Spinal cord (tissue), 9 donors: ENCODE measurements at regions not wholly inside any gene's neighbourhood (a gene's known extent, or its start where the extent isn't known, plus 50 kb on each side); places are given as distances from the start of the nearest gene placed in this dataset.
"Not testable (repeated sequence)": the region's sequence is repeated elsewhere in the genome, so short reads cannot be mapped to it uniquely, and the experiment has no call there.

Experiments used
- DNase-seq, 6 donors: peaks; one replicate each; pipeline versions ENCODE4 v3.0.0 to v3.0.0-alpha.2; 2013 to 2015; ENCODE audit warnings: low spot score in 6 of 6, low read depth in 4 of 6
- H3K27ac ChIP-seq: one replicate; pipeline ENCODE4 v1.5.1; 2013; ENCODE audit warnings: low read depth, low read length, control low read depth
- H3K27me3 ChIP-seq: one replicate; pipeline ENCODE4 v1.6.1; 2013; ENCODE audit warnings: low read length; ENCODE audit not compliant: control insufficient read depth, insufficient read depth
- H3K36me3 ChIP-seq: one replicate; pipeline ENCODE4 v1.6.1; 2013; ENCODE audit warnings: low read length; ENCODE audit not compliant: control insufficient read depth, insufficient read depth
- H3K4me1 ChIP-seq: one replicate; pipeline ENCODE4 v1.6.1; 2013; ENCODE audit warnings: low read length; ENCODE audit not compliant: control insufficient read depth, insufficient read depth
- H3K4me3 ChIP-seq: one replicate; pipeline ENCODE4 v1.5.1; 2013; ENCODE audit warnings: low read depth, low read length, control low read depth
- H3K9me3 ChIP-seq: one replicate; pipeline ENCODE4 v1.6.1; 2013; ENCODE audit warnings: low read length; ENCODE audit not compliant: control insufficient read depth, insufficient read depth
- WGBS: methylation state at CpG from one replicate; pipeline ENCODE4 v1.1.5; 2013; ENCODE audit warnings: missing lambda C conversion rate; ENCODE audit not compliant: insufficient coverage; 5-methylcytosine and 5-hydroxymethylcytosine counted together
- donor health status: healthy.

DNA sequence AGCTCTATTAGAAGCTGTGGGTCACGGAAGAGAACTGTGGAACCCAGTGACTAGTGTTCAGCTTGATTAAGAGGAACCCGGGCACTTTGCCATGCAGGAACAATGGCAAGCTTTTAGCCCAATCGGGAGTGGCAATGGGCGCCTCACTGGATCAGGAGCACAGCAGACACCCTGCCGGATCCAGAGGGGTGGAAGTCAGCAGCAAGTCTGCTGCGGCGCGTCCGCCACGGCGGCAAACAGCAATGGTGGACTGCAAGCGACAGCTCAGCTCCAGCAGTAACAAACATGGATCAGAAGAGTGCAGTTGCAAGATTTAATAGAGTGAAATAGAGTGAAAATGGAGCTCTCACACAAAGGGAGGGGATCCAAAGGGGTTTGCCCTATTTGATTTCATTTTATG lies 220.8 kb upstream of the EPHA3 start:
- 95% methylated on average over 12 of the region's 12 CpGs for WGBS
- H3K27ac ChIP-seq, H3K4me1 ChIP-seq, H3K36me3 ChIP-seq, H3K27me3 ChIP-seq, H3K9me3 ChIP-seq, DNase-seq, H3K4me3 ChIP-seq: not testable (repeated sequence)

- H3K27ac ChIP-seq: no peak overlapping the region
- no peak for DNase-seq
- no peaks in the 10 kb centered on the region for H3K27me3 ChIP-seq
- H3K36me3 ChIP-seq: no peaks in the 10 kb centered on the region
- H3K4me1 ChIP-seq: no peaks in the 10 kb centered on the region
- H3K9me3 ChIP-seq: no peaks in the 10 kb centered on the region
- no peak overlapping the region for H3K4me3 ChIP-seq
- WGBS: no CpG with 5 or more reads among the region's 1 CpG
Observed at GRCh38 chr3:88896026-88896425, 211.4 kb upstream of the EPHA3 start.

- H3K4me1 ChIP-seq: peaks cover 3% of the 10 kb centered on the region
- no peaks in the 10 kb centered on the region for H3K9me3 ChIP-seq
- DNase-seq: peak in 3 of 6 donors; percentile 15 to 78 (median 61)
- H3K27ac ChIP-seq: no peak overlapping the region
- no peak overlapping the region for H3K4me3 ChIP-seq
- no peaks in the 10 kb centered on the region for H3K27me3 ChIP-seq
- no peaks in the 10 kb centered on the region for H3K36me3 ChIP-seq
- no CpG with 5 or more reads among the region's 3 CpGs for WGBS
Observed at GRCh38 chr3:88912294-88912877, 195.0 kb upstream of the EPHA3 start.

DNA sequence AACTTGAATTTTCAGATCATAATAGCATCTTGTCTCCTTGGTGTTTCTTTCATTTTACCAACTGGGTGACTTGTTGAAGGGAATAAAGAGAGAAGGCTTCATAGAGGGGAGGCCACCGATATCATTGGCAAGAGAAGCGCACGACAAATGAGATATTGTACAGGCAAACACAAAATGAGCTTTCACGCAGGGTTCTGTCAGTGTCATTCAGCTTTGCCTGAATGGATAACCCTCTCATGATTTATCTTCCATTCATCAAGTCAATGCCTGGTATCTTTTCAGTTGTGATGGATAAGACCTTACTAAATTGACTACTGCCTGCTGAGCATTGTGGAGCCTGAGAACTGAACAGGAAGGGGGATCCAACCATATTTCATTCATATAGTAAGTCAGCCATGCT lies 188.6 kb upstream of the EPHA3 start:
- Histone ChIP-seq H3K4me1 (no peaks in the 10 kb centered on the region), H3K9me3 (no peaks in the 10 kb centered on the region), H3K27me3 (no peaks in the 10 kb centered on the region), H3K4me3 (no peak overlapping the region), H3K27ac (no peak overlapping the region), H3K36me3 (no peaks in the 10 kb centered on the region)
- 0% methylated on average over 1 of the region's 4 CpGs for WGBS
- DNase-seq: peak in 1 of 6 donors; percentile 31

DNA sequence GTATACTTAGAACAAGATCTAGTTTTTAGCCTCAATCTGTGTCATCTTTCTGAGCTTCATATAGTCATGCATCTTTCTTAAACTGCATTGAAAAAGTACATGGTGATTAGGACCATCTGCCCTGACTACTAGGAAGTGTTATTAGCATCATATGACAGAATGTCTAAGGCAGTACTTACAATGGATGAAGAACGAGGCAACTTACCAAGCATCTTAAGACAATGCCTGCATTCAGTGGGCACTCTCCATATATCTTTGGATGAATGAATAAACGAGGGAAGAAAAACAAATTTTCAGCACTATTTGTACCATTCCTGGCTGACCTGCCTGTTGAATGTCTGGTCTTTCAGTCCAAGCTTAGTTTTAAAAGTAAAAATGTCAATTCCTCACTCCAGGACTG lies 185.4 kb upstream of the EPHA3 start:
- Histone ChIP-seq H3K27ac (no peak overlapping the region), H3K36me3 (no peaks in the 10 kb centered on the region), H3K4me3 (no peak overlapping the region), H3K9me3 (no peaks in the 10 kb centered on the region), H3K4me1 (no peaks in the 10 kb centered on the region), H3K27me3 (no peaks in the 10 kb centered on the region)
- no CpG with 5 or more reads among the region's 2 CpGs for WGBS
- DNase-seq: no peak

DNA sequence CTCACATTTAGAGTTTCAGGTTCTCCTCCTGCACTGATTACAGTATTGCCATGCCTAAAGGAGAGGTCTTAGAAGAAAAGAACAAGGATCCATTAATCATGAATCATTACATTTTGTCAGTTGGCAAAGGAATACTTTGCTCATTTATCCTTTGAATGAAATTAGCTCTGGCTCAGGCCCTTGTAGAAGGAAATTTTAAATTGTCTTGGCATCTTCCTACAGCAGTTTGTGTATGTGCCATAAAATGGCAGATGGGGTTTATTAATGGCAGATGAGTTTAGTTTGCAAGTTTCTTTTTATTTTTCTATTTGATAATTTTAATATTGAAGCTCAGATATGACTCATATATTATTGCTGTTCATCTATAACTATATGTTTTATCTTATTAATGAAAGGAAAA lies 181.2 kb upstream of the EPHA3 start:
- no peaks in the 10 kb centered on the region for H3K9me3 ChIP-seq
- peak in 1 of 6 donors; percentile 75 for DNase-seq
- H3K4me1 ChIP-seq: no peaks in the 10 kb centered on the region
- no peaks in the 10 kb centered on the region for H3K27me3 ChIP-seq
- H3K4me3 ChIP-seq: no peak overlapping the region
- H3K36me3 ChIP-seq: no peaks in the 10 kb centered on the region
- no peak overlapping the region for H3K27ac ChIP-seq

- Histone ChIP-seq H3K4me3 (no peak overlapping the region), H3K4me1 (no peaks in the 10 kb centered on the region), H3K36me3 (no peaks in the 10 kb centered on the region), H3K27ac (no peak overlapping the region), H3K27me3 (no peaks in the 10 kb centered on the region), H3K9me3 (no peaks in the 10 kb centered on the region)
- DNase-seq: no peak
- WGBS: no CpG with 5 or more reads among the region's 1 CpG
Observed at GRCh38 chr3:88930611-88931010, 176.8 kb upstream of the EPHA3 start.

GRCh38 chr3:88936831-88937230 lies 170.6 kb upstream of the EPHA3 start:
- WGBS: 60% methylated on average over 1 of the region's 3 CpGs
- DNase-seq: peak in 2 of 6 donors; percentile 63 to 74
- H3K9me3 ChIP-seq: no peaks in the 10 kb centered on the region
- H3K27me3 ChIP-seq: no peaks in the 10 kb centered on the region
- H3K27ac ChIP-seq: no peak overlapping the region
- H3K4me3 ChIP-seq: no peak overlapping the region
- no peaks in the 10 kb centered on the region for H3K4me1 ChIP-seq
- H3K36me3 ChIP-seq: no peaks in the 10 kb centered on the region

DNA sequence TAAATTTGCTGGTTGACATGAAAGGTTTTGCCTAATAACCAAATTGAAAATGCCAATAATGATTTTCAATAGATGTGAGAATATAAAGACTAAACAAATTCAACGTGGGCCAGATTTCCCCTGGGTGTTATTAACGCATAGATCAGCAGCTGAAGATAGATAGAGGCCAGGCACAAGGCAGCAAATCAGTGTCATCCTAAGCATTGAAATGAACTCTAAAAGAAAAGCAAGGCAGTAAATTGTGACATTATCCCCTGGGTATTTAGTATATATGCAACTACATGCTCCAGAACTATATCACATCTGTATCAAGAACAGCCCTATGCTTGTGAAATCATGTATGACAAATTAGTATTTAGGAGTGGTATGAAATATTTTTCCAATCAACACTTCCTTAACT lies 167.1 kb upstream of the EPHA3 start:
- Histone ChIP-seq H3K36me3 (no peaks in the 10 kb centered on the region), H3K4me1 (no peaks in the 10 kb centered on the region), H3K4me3 (no peak overlapping the region), H3K27ac (no peak overlapping the region), H3K9me3 (no peaks in the 10 kb centered on the region), H3K27me3 (no peaks in the 10 kb centered on the region)
- no peak for DNase-seq
- no CpG with 5 or more reads among the region's 2 CpGs for WGBS

- no peaks in the 10 kb centered on the region for H3K9me3 ChIP-seq
- no peak overlapping the region for H3K4me3 ChIP-seq
- no peak for DNase-seq
- H3K27ac ChIP-seq: no peak overlapping the region
- no peaks in the 10 kb centered on the region for H3K27me3 ChIP-seq
- no CpG with 5 or more reads among the region's 2 CpGs for WGBS
- no peaks in the 10 kb centered on the region for H3K36me3 ChIP-seq
- H3K4me1 ChIP-seq: no peaks in the 10 kb centered on the region
Observed at GRCh38 chr3:88947013-88947412, 160.4 kb upstream of the EPHA3 start.
